HG03565 (cell line): ENCODE measurements at regions not wholly inside any gene's neighbourhood (a gene's known extent, or its start where the extent isn't known, plus 50 kb on each side); places are given as distances from the start of the nearest gene placed in this dataset.

Experiments used
- ATAC-seq: cut with Tn5 transposase; IDR thresholded peaks from one replicate; pipeline ENCODE4 v1.9.1; 2021; ENCODE audit warnings: mild to moderate bottlenecking, moderate library complexity; ENCODE audit not compliant: unreplicated experiment

GRCh38 chr4:45647823-45648222 lies 476.0 kb downstream of the GABRG1 start:
- no peak for ATAC-seq

- no peak for ATAC-seq
Observed at GRCh38 chr4:45646885-45647590, 476.8 kb downstream of the GABRG1 start.

DNA sequence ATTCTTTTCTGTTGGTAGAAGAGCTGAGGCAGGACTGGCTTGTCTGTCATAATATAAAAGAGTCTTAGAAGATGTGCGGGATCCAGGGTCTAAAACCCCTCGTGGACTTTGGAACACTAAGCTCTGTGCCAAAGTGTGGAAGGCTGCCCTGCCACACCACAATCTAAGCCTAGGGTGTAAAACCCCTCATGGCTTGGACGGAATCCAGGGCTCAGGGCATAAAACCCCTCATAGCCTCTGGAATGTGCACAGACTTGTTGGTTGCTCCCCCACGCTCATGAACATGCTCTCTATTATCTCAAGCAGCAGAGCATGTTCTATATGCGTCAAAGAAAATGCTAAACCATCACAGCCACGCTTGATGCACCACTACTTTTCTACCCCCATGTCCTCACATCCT lies 483.6 kb downstream of the GABRG1 start:
- no peak for ATAC-seq

DNA sequence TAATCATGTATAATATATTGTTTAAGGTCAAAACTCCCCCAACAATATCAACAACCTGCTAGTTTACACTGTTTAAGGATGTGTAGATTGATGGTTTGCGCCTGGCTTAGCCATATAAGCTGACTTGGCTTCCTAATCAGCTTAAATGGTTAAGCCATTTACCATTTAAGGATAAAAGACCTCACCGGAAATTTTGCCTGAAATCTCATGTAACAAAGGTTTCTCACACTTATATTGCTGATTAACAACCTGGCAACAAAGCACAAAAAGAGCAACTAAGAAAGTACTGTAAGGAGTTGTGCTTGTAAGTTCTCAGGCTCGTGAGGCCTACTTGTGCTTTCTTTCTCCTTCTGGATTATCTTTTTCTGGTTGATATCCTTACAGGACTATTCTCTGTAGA lies 485.2 kb downstream of the GABRG1 start:
- ATAC-seq = no peak

GRCh38 chr4:45636175-45636574 lies 487.7 kb downstream of the GABRG1 start:
- ATAC-seq = no peak

DNA sequence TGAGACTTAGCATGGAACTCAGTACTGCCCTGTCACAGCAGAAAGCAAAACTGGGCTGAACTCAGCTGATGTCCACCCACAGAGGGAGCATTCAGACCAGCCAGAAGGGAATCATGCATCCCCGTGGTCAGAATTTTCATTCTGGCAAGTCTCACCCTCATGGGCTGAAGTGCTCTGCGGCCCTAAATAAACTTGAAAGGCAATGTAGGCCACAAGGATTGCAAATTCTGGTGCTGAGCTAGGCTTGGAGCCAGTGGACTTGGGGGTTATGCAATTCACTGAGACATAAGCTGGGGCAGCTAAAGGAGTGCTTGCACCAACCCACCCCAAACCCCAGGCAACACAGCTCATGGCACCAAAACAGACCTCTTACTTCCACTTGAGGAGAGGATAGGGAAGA lies 494.1 kb downstream of the GABRG1 start:
- no peak for ATAC-seq

DNA sequence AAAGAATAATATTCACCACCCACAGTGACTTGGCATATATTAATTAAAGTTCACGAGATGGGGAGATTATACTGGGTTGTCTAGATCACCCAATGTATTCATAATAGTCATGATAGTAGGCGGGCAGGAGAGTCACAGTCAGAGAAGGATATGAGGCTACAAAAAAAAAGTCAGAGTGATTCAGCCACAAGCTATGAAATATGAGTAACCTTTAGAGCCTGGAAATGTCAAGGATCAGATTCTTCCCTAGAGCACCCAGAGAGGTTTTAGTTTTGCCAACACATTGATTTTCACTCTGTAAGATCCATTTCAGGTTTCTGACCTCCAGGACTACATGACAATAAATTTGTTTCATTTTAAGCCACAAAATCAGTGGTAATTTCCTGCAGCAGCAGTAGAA lies 501.9 kb downstream of the GABRG1 start:
- no peak for ATAC-seq

DNA sequence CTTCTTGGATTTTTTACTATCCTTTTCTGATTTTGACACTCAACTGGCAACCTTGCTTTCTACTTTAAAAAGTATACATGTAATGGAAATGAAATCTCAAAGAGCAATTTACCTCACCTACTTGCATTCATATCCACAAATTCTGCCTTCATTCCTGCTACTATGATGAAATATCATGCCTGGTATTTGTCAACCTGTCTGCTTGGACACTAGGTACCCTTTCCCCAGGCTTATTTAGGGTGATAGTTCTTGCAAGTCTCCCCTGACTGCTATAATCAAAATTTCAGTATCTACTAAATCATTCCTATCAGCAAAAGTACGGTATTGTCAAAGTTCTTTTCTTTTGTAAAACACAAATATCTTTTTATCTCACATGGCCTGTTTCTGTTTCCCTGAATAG lies 503.0 kb downstream of the GABRG1 start:
- ATAC-seq = no peak

DNA sequence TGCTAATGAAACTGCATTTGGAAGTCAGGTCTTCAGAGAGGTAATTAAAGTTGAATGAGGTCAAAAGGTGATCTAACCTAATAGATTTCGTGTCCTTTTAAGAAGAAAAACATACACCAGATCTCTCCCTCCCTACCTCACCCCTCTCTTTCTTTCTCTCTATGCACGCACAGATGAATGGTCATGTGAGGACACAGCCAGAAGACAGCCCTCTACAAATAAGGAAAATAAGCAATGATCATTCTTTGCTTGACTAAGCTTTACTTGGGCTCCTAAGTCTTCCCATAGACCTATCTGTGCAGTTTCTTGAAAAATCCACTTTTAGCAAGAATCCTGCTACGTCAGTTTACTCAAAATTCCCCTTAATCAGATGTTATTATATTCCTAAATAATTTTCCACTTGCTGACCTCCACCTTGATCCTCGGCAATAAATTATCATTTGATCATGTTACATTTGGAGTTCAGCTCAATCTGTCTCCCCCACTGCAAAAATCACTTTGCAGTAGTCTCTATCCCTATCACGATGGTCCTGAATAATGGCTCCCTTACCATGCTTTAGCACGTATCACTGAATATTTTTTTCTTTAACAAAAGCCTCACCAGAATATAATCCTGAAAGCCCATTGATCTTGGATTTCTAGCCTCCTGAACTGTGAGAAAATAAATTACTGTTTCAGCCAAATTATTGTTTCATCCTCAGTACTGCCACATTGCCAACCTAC lies 527.3 kb downstream of the GABRG1 start:
- no peak for ATAC-seq

GRCh38 chr4:45580334-45580733 lies 543.5 kb downstream of the GABRG1 start:
- ATAC-seq = no peak

- ATAC-seq = no peak
Observed at GRCh38 chr4:45578874-45579273, 545.0 kb downstream of the GABRG1 start.

GRCh38 chr4:45576275-45576674 lies 547.6 kb downstream of the GABRG1 start:
- ATAC-seq = no peak

GRCh38 chr4:45569619-45570018 lies 554.2 kb downstream of the GABRG1 start:
- ATAC-seq = no peak

DNA sequence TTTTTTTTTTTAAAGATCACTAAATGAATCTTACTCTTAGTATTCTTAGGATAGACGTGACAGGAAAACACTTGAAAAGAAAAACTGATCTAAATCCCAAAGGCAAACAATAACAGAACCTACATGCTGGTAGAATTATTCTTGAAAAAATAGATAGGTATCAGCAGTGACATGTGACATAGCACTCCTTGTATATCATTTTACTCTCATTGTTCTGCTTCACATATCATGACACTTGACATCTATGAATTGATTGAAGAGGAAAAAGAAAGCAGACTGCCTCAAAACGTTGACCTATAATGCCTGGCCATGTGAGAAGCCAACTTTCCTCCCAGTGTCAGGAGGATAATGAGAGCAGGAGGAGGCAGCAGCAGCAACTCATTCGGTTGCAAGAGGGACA lies 555.2 kb downstream of the GABRG1 start:
- no peak for ATAC-seq

DNA sequence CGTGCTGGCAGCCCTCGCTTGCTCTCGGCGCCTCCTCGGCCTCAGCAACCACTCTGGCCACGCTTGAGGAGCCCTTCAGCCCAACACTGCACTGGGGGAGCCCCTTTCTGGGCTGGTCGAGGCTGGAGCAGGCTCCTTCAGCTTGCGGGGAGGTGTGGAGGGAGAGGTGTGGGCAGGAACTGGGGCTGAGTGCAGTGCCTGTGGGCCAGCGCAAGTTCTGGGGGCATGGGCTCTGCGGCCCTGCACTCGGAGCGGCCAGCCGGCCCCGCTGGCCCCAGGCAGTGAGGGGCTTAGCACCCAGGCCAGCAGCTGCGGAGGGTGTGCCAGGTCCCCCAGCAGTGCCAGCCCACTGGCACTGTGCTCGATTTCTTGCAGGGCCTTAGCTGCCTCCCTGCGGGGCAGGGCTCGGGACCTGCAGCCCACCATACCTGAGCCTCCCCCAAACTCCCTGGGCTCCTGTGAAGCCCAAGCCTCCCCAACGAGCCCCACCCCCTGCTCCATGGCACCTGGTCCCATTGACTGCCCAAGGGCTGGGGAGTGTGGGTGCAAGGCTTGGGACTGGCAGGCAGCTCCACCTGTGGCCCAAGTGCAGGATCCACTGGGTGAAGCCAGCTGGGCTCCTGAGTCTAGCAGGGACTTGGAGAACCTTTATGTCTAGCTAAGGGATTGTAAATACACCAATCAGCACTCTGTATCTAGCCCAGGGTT lies 556.8 kb downstream of the GABRG1 start:
- ATAC-seq = no peak

GRCh38 chr4:45554423-45554822 lies 569.4 kb downstream of the GABRG1 start:
- ATAC-seq = no peak

DNA sequence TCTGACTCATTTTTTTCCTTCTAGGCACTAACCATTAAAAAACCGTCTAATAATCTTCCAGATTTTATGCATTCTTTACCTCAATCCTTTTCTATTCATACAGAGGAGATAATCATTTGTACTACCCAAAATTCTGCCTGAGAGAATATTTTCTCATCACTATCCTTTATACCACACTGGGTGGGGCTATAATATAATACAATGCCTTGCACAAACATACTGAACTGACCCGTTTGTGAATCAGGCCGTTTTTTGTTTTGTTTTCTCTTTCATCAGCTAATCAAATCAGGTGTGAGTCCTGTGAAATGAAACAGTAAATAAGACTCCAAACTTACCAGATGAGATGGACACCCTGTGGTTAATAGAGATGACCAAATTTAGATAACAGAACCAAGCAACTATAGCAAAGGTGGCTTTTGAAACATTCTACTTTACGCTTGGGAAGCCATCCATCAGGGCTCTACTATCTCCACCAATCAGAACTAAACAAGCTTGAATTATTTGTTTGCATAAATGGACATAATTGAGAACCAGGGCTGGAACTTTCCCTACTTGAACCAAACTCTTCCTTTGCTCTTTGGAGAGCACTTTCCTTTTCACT lies 573.0 kb downstream of the GABRG1 start:
- ATAC-seq = no peak

DNA sequence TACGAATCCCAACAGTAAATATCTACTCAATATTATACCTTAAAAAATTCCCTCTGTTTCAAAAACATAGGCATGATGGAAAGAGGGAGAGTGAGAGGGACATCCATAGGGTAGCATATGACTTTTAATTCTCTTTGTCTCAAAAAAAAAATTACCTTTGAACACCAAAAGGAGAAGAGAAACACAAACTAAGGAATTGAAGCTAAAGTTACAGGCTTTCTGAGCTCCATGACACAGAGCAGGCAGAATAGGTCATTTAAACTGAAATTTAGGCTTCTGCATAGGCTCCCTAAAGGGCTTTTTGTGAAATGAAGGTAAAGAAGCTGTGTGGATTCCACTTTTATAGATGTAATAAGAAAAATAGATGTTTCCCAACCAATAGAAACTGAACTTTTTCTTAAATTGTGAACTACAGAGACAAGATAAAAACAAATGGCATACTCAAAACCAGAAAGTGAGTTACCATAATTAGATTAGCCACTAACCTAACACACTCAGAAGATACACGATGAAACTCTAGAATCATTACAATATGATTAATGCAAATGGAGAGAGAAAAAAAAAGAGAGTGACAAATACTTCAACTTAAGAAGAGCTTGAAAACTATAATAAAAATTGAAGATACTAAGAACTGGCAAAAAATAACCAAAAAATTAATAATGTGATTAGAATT lies 584.6 kb downstream of the GABRG1 start:
- ATAC-seq = no peak

DNA sequence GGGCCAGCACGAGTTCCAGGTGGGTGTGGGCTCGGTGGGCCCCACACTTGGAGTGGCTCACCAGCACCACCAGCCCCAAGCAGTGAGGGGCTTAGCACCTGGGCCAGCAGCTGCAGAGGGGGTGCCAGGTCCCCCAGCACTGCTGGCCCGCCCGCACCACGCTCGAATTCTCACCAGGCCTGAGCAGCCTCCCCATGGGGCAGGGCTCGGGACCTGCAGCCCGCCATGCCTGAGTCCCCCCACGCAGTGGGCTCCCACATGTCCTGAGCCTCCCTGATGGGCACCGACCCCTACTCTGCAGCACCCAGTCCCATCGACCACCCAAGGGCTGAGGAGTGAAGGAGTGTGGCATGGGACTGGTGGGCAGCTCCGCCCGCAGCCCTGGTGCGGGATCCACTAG lies 593.4 kb downstream of the GABRG1 start:
- ATAC-seq = no peak

- ATAC-seq = no peak
Observed at GRCh38 chr4:45527160-45527559, 596.7 kb downstream of the GABRG1 start.

- ATAC-seq = no peak
Observed at GRCh38 chr4:45518832-45519231, 605.0 kb downstream of the GABRG1 start.
